Gastroesophageal sphincter (tissue), 3 donors: ENCODE measurements at regions not wholly inside any gene's neighbourhood (a gene's known extent, or its start where the extent isn't known, plus 50 kb on each side); places are given as distances from the start of the nearest gene placed in this dataset.
"Not testable (repeated sequence)": the region's sequence is repeated elsewhere in the genome, so short reads cannot be mapped to it uniquely, and the experiment has no call there.

Experiments
- EP300 ChIP-seq: sonication (generic); formaldehyde crosslinking; IDR thresholded peaks from one replicate; pipeline ENCODE4 v1.6.1; 2017; ENCODE audit warnings: antibody characterized with exemption, mild to moderate bottlenecking
- POLR2A ChIP-seq, 2 donors: fragments of 450-650 bp; IDR thresholded peaks; one replicate each; pipeline ENCODE4 v1.6.1; 2017; ENCODE audit warnings: antibody characterized with exemption in 2 of 2, mild to moderate bottlenecking in 2 of 2, moderate library complexity in 1 of 2
- TF ChIP-seq, protein P1 (sequence below), 4 experiments: fragments of 200-600 bp in 2 of 4; fragments of 450-650 bp in 2 of 4; sonication (generic) in 1 of 4; IDR thresholded peaks; one replicate each; pipeline ENCODE4 v1.5.1; 2017 to 2019; ENCODE audit warnings: antibody characterized with exemption in 4 of 4, mild to moderate bottlenecking in 2 of 4, moderate library complexity in 2 of 4

DNA sequence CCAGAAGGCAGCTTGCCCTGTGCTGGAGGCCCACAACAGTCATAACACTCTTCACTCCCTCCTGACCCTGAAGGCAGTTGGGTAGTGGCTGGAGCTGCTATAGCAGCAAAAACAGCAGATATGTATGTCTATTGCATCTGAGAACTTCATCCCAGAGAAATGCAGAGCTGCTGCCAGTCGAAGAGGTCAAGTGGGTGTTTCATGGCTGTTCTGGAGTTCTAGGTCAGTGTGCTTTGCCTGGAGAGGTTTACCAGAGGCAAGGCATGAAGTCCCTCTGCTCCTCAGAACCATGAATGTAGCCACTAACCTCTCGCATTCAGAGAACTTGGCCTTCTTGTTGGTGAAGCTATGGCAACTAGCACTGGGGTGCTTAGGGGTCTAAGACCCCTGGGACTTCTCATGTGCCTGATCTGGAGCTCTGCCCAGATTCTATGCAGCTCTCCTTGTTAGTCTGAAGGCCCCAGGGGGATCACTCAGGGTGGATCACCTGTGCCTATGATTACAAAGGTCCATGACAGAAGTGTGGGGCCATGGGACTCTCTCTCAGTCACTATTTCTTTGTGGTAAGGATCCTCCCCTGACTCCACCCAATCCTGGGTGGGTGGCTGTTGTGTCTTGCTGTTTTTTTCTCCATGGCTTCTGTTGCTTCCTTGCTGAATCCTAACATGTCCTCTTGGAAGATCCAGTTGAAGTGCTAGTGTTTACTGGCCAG lies 637.7 kb upstream of the TPTE start:
- TF ChIP-seq, protein P1, sequence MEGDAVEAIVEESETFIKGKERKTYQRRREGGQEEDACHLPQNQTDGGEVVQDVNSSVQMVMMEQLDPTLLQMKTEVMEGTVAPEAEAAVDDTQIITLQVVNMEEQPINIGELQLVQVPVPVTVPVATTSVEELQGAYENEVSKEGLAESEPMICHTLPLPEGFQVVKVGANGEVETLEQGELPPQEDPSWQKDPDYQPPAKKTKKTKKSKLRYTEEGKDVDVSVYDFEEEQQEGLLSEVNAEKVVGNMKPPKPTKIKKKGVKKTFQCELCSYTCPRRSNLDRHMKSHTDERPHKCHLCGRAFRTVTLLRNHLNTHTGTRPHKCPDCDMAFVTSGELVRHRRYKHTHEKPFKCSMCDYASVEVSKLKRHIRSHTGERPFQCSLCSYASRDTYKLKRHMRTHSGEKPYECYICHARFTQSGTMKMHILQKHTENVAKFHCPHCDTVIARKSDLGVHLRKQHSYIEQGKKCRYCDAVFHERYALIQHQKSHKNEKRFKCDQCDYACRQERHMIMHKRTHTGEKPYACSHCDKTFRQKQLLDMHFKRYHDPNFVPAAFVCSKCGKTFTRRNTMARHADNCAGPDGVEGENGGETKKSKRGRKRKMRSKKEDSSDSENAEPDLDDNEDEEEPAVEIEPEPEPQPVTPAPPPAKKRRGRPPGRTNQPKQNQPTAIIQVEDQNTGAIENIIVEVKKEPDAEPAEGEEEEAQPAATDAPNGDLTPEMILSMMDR (IDR thresholded peaks at IDR 0.05): not testable (repeated sequence)
- TF ChIP-seq EP300; POLR2A (IDR thresholded peaks at IDR 0.05): not testable (repeated sequence)
